Activated CD8-positive, alpha-beta memory T cell treated with anti-CD3 and anti-CD28 coated beads, Interleukin-2, amount 50 U/mL, for 1 hour (primary cell): ENCODE measurements at regions not wholly inside any gene's neighbourhood (a gene's known extent, or its start where the extent isn't known, plus 50 kb on each side); places are given as distances from the start of the nearest gene placed in this dataset.
"Not testable (repeated sequence)": the region's sequence is repeated elsewhere in the genome, so short reads cannot be mapped to it uniquely, and the experiment has no call there.

Experiments
- DNase-seq: peaks from one replicate; pipeline ENCODE4 v3.0.0-alpha.2; 2020; ENCODE audit errors: extremely low read depth

GRCh38 chr21:27025708-27026107 lies 58.8 kb upstream of the ADAMTS5 start:
- not testable (repeated sequence) for DNase-seq

- no peak for DNase-seq
Measured at GRCh38 chr21:27024971-27025370, 58.1 kb upstream of the ADAMTS5 start.

DNA sequence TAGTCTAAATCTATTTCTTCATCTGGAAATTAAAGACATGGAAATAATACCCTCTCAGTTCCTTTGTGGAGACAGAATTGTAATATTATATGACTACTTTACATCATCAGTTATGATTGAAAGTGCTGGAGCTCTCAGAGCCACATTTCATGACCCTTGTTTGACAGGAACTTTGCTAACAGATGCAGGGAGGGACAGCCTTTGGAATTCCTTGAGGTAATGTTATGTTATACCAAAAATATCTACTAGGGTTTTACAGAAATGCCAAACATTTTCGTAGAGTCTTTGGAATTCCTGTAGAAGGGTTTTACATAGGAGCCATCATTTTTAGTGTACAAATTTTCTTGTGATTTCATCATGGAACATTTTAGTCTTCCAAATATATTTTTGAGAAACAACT lies 57.4 kb upstream of the ADAMTS5 start:
- DNase-seq = no peak

- no peak for DNase-seq
Measured at GRCh38 chr21:27023186-27023585, 56.3 kb upstream of the ADAMTS5 start.

DNA sequence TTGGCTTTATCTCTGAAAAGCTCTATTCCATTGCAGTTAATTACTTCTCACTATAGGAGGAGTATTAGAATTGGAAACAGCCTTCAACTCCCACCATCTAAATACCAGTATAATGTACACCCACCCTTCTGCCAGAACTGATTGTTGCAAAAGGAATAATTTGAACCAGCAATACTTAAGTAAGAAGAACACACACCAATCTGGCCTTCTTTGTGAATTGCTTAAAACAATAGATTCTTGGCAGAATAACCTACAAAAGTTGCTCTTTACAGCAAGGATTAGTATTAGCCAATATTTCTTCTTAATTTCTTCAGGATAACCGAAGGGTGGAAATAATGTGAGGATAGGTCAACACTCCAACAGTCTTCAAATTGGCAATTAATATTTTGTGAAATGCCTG lies 54.9 kb upstream of the ADAMTS5 start:
- no peak for DNase-seq

GRCh38 chr21:27021046-27021445 lies 54.2 kb upstream of the ADAMTS5 start:
- DNase-seq = no peak

- no peak for DNase-seq
Measured at GRCh38 chr21:27017246-27017645, 50.4 kb upstream of the ADAMTS5 start.
